ENCODE measurements at regions not wholly inside any gene's neighbourhood (a gene's known extent, or its start where the extent isn't known, plus 50 kb on each side); places are given as distances from the start of the nearest gene placed in this dataset.

DNA sequence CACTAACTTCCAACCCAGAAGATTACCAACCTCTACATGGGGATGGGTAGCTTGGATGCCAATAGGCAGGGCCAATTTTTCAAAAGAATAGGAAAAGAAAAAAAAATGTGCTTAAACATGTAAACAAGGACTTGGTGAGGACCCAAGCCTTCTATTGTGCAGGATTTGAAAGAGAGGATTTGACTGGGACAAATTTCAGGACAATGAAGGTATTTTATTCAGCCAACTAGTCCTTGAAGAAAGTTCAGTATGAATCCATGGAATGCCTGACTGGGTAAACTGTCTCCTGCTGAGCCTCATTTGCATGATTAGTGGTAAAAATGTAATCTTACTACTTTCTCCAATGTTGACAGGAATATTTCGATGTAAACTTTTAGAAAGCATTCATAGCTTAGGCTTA lies 192.5 kb upstream of the RORB start:
- no peak overlapping the region for H3K27ac ChIP-seq (ENCODE audit: low read length)
- Mint-ChIP-seq H3K27me3 (no peaks in the 10 kb centered on the region), H3K36me3 (no peaks in the 10 kb centered on the region), H3K27ac (no peak overlapping the region), H3K9me3 (peaks cover 0 to 11% (median 3%) of the 10 kb centered on the region in 3 donors), H3K4me3 (no peak overlapping the region), H3K4me1 (no peaks in the 10 kb centered on the region)
- no peaks in the 10 kb centered on the region for H3K4me1 ChIP-seq (ENCODE audit: control insufficient read depth in 1 of 2, extremely low read depth in 1 of 2, insufficient read depth in 2 of 2, low read length in 2 of 2)
- no peaks in the 10 kb centered on the region for H3K9me3 ChIP-seq
- WGBS (ENCODE audit: insufficient coverage): no CpG with 5 or more reads among the region's 1 CpG
- H3K36me3 ChIP-seq (ENCODE audit: control insufficient read depth in 2 of 2, extremely low read depth in 1 of 2, insufficient read depth in 1 of 2, low read length in 1 of 2): no peaks in the 10 kb centered on the region
- POLR2A ChIA-PET: no interaction called here
- no peak overlapping the region for H3K4me3 ChIP-seq (ENCODE audit: control insufficient read depth in 1 of 2, extremely low read depth in 1 of 2, low read length in 1 of 2)
- no peak for ATAC-seq (replicated peaks in 1 of 4)
- DNase-seq: no peak
- CTCF ChIA-PET: no interaction called here
- H3K27me3 ChIP-seq (replicated peaks in 1 of 2; ENCODE audit: control insufficient read depth in 2 of 2, extremely low read depth in 1 of 2, insufficient read depth in 2 of 2, low read length in 1 of 2): no peaks in the 10 kb centered on the region

DNA sequence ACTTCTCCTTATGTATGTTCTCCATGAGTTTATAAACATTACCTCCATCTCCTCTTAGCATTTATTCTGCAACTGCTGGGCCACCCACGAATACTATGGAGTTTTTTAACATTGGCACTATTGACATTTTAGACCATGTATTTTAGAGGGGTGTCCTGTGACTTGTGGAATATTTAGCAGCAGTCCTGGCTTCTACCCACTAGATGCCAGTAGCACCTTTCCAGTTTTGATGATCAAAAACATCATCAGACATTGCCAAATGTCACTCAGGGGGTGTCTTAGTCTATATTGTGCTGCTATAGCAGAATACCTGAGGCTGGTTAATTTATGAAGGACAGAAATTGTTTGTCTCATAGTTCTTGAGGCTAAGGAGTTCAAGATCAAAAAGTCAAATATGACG lies 187.5 kb upstream of the RORB start:
- Mint-ChIP-seq H3K36me3 (no peaks in the 10 kb centered on the region), H3K27me3 (no peaks in the 10 kb centered on the region), H3K27ac (no peak overlapping the region), H3K4me3 (no peak overlapping the region), H3K9me3 (peaks cover 0 to 33% (median 14%) of the 10 kb centered on the region in 3 donors), H3K4me1 (no peaks in the 10 kb centered on the region)
- H3K27ac ChIP-seq (ENCODE audit: low read length): no peak overlapping the region
- no peaks in the 10 kb centered on the region for H3K36me3 ChIP-seq (ENCODE audit: control insufficient read depth in 2 of 2, extremely low read depth in 1 of 2, insufficient read depth in 1 of 2, low read length in 1 of 2)
- ATAC-seq (replicated peaks in 1 of 4): no peak
- WGBS (ENCODE audit: insufficient coverage): no CpG with 5 or more reads among the region's 2 CpGs
- ChIA-PET CTCF (no interaction called here), POLR2A (no interaction called here)
- no peak overlapping the region for H3K4me3 ChIP-seq (ENCODE audit: control insufficient read depth in 1 of 2, extremely low read depth in 1 of 2, low read length in 1 of 2)
- H3K9me3 ChIP-seq: no peaks in the 10 kb centered on the region
- H3K27me3 ChIP-seq (replicated peaks in 1 of 2; ENCODE audit: control insufficient read depth in 2 of 2, extremely low read depth in 1 of 2, insufficient read depth in 2 of 2, low read length in 1 of 2): no peaks in the 10 kb centered on the region
- no peaks in the 10 kb centered on the region for H3K4me1 ChIP-seq (ENCODE audit: control insufficient read depth in 1 of 2, extremely low read depth in 1 of 2, insufficient read depth in 2 of 2, low read length in 2 of 2)
- peak in 1 of 35 experiments; percentile 4 for DNase-seq

DNA sequence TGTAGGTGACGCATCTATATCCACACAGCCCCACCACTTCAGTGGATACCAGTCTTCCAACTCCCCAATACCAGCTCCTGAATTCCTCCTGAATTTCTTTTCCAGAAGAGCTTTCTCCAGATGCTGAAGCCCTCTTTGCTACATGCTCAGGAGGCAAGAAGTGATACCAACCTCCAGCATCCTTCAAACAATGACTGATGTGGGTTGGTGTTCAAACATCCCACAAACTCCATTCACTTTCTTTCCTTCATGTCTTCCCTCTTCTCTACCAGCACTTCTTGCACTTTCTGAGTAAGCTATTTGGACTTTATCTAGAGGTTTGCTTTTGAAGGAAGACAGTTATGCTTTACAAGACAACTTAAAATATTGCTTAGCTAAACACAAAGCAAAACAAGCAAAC lies 179.9 kb upstream of the RORB start:
- ChIA-PET POLR2A (no interaction called here), CTCF (no interaction called here)
- no peak overlapping the region for H3K27ac Mint-ChIP-seq
- H3K9me3 ChIP-seq: no peaks in the 10 kb centered on the region
- ATAC-seq (replicated peaks in 1 of 4) (no peak), DNase-seq (no peak)
- H3K4me1 Mint-ChIP-seq: no peaks in the 10 kb centered on the region
- H3K27me3 ChIP-seq (replicated peaks in 1 of 2; ENCODE audit: control insufficient read depth in 2 of 2, extremely low read depth in 1 of 2, insufficient read depth in 2 of 2, low read length in 1 of 2): no peaks in the 10 kb centered on the region
- no peaks in the 10 kb centered on the region for H3K36me3 Mint-ChIP-seq
- H3K27me3 Mint-ChIP-seq: no peaks in the 10 kb centered on the region
- no peak overlapping the region for H3K4me3 ChIP-seq (ENCODE audit: control insufficient read depth in 1 of 2, extremely low read depth in 1 of 2, low read length in 1 of 2)
- H3K4me1 ChIP-seq (ENCODE audit: control insufficient read depth in 1 of 2, extremely low read depth in 1 of 2, insufficient read depth in 2 of 2, low read length in 2 of 2): peaks cover 0 to 2% of the 10 kb centered on the region in 2 experiments
- no peaks in the 10 kb centered on the region for H3K36me3 ChIP-seq (ENCODE audit: control insufficient read depth in 2 of 2, extremely low read depth in 1 of 2, insufficient read depth in 1 of 2, low read length in 1 of 2)
- H3K27ac ChIP-seq (ENCODE audit: low read length): no peak overlapping the region
- 0% methylated on average over 1 of the region's 1 CpG for WGBS (ENCODE audit: insufficient coverage)
- no peak overlapping the region for H3K4me3 Mint-ChIP-seq
- peaks cover 6 to 33% (median 9%) of the 10 kb centered on the region in 3 donors for H3K9me3 Mint-ChIP-seq

DNA sequence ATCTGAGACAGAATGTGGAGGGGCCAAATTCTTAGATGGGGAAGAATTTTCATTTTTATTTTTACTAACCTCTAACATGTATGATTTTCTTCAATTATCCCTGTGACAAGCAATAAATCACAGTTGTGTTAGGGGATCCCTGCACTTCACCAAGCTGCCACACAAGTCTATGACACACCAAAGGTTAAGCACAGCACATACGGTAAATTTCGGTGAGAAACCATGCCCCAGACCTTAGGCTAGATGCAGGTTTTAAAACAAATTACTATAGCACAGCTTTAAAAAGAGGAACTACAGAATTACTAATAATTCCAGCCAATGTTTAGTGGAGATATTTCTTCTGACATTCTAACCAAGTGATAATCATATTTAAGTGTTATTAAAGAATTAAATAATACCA lies 175.7 kb upstream of the RORB start:
- CTCF ChIA-PET: no interaction called here
- Histone ChIP-seq H3K27me3 (replicated peaks in 1 of 2; ENCODE audit: control insufficient read depth in 2 of 2, extremely low read depth in 1 of 2, insufficient read depth in 2 of 2, low read length in 1 of 2) (no peaks in the 10 kb centered on the region), H3K4me1 (ENCODE audit: control insufficient read depth in 1 of 2, extremely low read depth in 1 of 2, insufficient read depth in 2 of 2, low read length in 2 of 2) (peaks cover 0 to 2% of the 10 kb centered on the region in 2 experiments), H3K36me3 (ENCODE audit: control insufficient read depth in 2 of 2, extremely low read depth in 1 of 2, insufficient read depth in 1 of 2, low read length in 1 of 2) (no peaks in the 10 kb centered on the region), H3K9me3 (no peaks in the 10 kb centered on the region), H3K27ac (ENCODE audit: low read length) (no peak overlapping the region), H3K4me3 (ENCODE audit: control insufficient read depth in 1 of 2, extremely low read depth in 1 of 2, low read length in 1 of 2) (no peak overlapping the region)
- ATAC-seq (replicated peaks in 1 of 4) (no peak), DNase-seq (no peak)
- Mint-ChIP-seq H3K4me1 (peaks cover 0 to 6% (median 0%) of the 10 kb centered on the region in 3 donors), H3K36me3 (no peaks in the 10 kb centered on the region), H3K27ac (no peak overlapping the region), H3K27me3 (no peaks in the 10 kb centered on the region), H3K4me3 (no peak overlapping the region), H3K9me3 (peaks cover 0 to 30% (median 6%) of the 10 kb centered on the region in 3 donors)
- WGBS (ENCODE audit: insufficient coverage): 100% methylated on average over 1 of the region's 2 CpGs
- POLR2A ChIA-PET: no interaction called here

DNA sequence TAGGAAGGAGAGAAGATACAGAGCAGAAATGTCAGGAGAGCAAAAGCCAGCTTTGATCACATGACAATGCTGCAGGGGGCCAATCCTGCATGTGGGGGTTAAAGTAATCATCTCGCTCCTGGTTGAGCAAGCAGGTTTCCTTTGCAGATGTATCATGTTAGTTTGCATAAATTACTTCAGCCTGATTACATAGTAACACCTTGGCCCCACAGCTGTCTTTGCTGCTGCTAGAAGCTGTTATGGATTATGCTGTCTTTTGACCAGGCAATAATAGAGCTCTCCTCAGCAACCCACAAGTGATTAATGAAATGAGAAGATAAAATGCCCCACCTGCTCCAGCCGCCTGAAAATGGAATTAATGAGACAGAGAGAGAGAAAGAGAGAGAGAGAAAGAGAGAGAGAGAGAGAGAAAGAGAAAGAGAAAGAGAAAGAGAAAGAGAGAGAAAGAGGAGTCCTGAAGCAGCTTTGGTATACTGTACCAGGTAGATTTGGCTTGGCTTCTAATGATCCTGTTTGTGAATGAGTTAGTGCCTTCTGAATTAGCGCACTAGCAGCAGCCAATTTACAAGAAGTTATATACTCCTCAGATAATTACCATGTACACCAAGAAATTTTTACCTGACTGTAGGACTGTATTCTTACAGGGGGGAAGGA lies 174.3 kb upstream of the RORB start:
- Histone ChIP-seq H3K9me3 (no peaks in the 10 kb centered on the region), H3K27me3 (replicated peaks in 1 of 2; ENCODE audit: control insufficient read depth in 2 of 2, extremely low read depth in 1 of 2, insufficient read depth in 2 of 2, low read length in 1 of 2) (no peaks in the 10 kb centered on the region), H3K4me1 (ENCODE audit: control insufficient read depth in 1 of 2, extremely low read depth in 1 of 2, insufficient read depth in 2 of 2, low read length in 2 of 2) (no peaks in the 10 kb centered on the region), H3K36me3 (ENCODE audit: control insufficient read depth in 2 of 2, extremely low read depth in 1 of 2, insufficient read depth in 1 of 2, low read length in 1 of 2) (no peaks in the 10 kb centered on the region), H3K27ac (ENCODE audit: low read length) (peak overlapping the region; percentile 25), H3K4me3 (ENCODE audit: control insufficient read depth in 1 of 2, extremely low read depth in 1 of 2, low read length in 1 of 2) (no peak overlapping the region)
- 40% methylated on average over 1 of the region's 3 CpGs for WGBS (ENCODE audit: insufficient coverage)
- CTCF ChIA-PET: interaction anchor here in 1 of 2 donors (0.6 kb wide), 1 partner anchor 12 kb away, joined by 4 read pairs; no protein-coding TSS in a partner anchor
- no peak overlapping the region for H3K27ac Mint-ChIP-seq
- peaks cover 0 to 6% (median 0%) of the 10 kb centered on the region in 3 donors for H3K4me1 Mint-ChIP-seq
- H3K36me3 Mint-ChIP-seq: no peaks in the 10 kb centered on the region
- H3K4me3 Mint-ChIP-seq: peak overlapping the region in 2 of 3 donors; percentile 5 to 25
- DNase-seq (peak in 1 of 35 experiments; percentile 13), ATAC-seq (replicated peaks in 1 of 4) (no peak)
- H3K9me3 Mint-ChIP-seq: peaks cover 0 to 24% (median 6%) of the 10 kb centered on the region in 3 donors
- H3K27me3 Mint-ChIP-seq: no peaks in the 10 kb centered on the region
- POLR2A ChIA-PET: interaction anchor here in 1 of 2 donors (0.7 kb wide), 1 partner anchor 1062 kb away, joined by 10 read pairs; no protein-coding TSS in a partner anchor

DNA sequence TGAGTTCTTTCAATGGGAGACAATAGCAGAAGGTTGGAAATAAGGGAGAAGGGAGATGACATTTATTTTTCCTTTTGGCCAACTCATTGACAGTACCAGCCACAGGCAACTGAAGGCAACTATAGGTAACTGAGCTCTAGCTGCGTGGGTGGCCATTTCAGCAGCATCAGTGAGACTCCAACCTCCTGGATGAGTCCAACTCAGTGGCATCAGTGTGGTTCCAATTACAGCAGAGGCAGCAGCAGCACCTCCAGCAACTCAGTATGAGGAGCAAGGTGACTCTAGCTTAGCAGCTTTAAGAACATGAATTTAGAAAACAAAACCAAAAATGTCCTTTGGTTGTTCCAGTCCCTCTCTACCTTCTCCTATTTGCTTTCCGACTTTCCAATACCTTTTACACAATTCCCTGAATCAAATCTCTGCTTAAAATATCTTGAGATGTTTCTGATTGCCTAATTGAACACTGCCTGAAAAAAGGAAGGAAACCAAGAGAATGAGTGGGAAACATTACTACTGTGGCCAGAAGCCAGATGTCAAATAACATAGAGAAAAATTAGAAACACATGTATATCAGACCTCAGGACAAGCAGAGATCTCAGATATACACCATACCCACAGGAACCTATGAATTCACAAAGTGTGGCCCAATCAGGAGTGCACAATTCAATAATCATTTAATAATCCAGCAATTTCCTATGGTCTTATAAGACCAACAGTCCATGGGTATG lies 166.5 kb upstream of the RORB start:
- ChIA-PET CTCF (no interaction called here), POLR2A (no interaction called here)
- Mint-ChIP-seq H3K36me3 (no peaks in the 10 kb centered on the region), H3K27me3 (no peaks in the 10 kb centered on the region), H3K27ac (no peak overlapping the region), H3K4me3 (no peak overlapping the region), H3K9me3 (peaks cover 0 to 3% (median 1%) of the 10 kb centered on the region in 3 donors), H3K4me1 (peaks cover 0 to 7% (median 0%) of the 10 kb centered on the region in 3 donors)
- no peak for ATAC-seq (replicated peaks in 1 of 4)
- Histone ChIP-seq H3K4me1 (ENCODE audit: control insufficient read depth in 1 of 2, extremely low read depth in 1 of 2, insufficient read depth in 2 of 2, low read length in 2 of 2) (peaks cover 0 to 29% of the 10 kb centered on the region in 2 experiments), H3K27ac (ENCODE audit: low read length) (no peak overlapping the region), H3K4me3 (ENCODE audit: control insufficient read depth in 1 of 2, extremely low read depth in 1 of 2, low read length in 1 of 2) (no peak overlapping the region), H3K27me3 (replicated peaks in 1 of 2; ENCODE audit: control insufficient read depth in 2 of 2, extremely low read depth in 1 of 2, insufficient read depth in 2 of 2, low read length in 1 of 2) (no peaks in the 10 kb centered on the region), H3K9me3 (no peaks in the 10 kb centered on the region), H3K36me3 (ENCODE audit: control insufficient read depth in 2 of 2, extremely low read depth in 1 of 2, insufficient read depth in 1 of 2, low read length in 1 of 2) (no peaks in the 10 kb centered on the region)
- DNase-seq: no peak
- WGBS (ENCODE audit: insufficient coverage): 83% methylated on average over 1 of the region's 2 CpGs

All from T-cell (primary cell).